GM19395 (cell line): ENCODE measurements at regions not wholly inside any gene's neighbourhood (a gene's known extent, or its start where the extent isn't known, plus 50 kb on each side); places are given as distances from the start of the nearest gene placed in this dataset.

Source experiments
- ATAC-seq: cut with Tn5 transposase; IDR thresholded peaks from one replicate; pipeline ENCODE4 v1.9.1; 2021; ENCODE audit warnings: mild to moderate bottlenecking, moderate library complexity; ENCODE audit not compliant: unreplicated experiment

DNA sequence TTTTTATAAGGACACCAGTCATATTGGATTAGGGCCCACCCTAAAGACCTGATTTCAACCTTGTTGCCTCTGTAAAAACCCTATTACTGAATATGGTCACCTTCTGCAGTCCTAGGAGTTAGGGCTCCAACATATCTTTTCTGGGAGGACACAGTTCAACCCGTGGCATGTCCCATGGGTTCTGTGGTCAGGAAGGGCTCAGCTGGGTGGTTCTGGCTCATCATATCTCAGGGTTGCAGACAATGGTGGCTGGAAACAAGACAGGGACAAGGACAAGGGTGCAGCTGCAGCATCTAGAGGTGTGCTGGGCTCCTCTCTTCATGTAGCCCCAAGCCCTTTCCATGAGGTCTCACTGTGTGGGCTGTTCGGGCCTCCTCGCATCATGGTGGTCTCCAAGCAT, 63.1 kb upstream of the FOXF1 start:
- ATAC-seq = no peak

DNA sequence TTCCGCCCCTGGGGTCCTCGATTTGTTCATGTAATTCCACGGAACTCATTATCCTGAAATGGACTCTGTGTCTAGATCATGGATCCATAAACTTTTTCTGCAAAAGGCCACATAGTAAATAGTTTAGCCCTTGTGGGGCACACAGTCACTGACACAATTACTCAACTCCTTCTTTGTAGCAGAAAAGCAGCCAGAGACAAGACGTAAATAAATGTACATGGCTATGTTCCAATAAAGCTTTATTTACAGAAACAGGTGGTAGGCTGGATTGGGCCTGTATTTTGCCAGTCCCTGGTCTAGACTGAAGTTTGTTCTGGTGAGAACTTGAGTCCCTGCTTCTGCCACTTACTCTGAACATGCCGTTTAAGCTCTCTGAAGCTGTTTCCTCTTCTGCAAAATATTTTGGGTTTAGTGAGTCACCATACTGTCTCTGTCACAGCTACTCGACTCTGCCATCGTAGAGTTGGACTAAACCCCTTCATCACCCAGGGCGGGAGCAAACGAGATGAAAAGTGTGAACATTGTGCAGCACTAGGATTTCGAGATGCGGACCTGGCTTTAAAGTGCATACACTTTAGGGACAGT, 61.9 kb upstream of the FOXF1 start:
- ATAC-seq = no peak

DNA sequence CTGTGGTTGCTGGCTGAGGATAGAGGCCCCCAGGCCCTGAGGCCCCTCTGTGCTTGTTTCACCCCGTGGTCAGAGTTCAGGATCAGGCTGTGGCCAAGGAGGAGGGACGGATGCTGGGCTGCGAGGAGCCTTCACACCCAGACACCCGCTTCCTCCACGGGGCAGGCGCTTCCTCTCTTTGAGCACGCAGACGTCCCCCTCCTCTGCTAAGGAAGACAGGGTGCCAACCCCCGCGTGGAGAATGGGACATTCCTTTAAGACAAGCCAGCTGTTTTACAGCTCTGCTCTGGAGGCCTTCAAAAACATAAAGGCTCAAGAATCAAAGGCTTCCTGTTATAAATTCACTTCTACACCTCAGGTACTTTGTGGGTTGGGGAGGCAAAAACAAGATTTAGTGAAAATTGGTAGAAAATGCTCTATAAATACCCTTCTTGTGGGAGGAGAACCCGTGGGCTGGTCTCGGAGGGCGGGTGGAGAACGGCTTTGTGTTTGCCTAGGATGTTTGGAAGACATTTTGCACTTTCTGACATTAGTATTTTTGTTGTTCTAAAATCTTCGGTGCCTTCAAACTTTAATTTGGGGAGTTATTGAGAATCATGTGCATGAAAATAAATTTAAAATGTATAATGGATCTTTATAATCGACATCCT, 60.8 kb upstream of the FOXF1 start:
- ATAC-seq = no peak

DNA sequence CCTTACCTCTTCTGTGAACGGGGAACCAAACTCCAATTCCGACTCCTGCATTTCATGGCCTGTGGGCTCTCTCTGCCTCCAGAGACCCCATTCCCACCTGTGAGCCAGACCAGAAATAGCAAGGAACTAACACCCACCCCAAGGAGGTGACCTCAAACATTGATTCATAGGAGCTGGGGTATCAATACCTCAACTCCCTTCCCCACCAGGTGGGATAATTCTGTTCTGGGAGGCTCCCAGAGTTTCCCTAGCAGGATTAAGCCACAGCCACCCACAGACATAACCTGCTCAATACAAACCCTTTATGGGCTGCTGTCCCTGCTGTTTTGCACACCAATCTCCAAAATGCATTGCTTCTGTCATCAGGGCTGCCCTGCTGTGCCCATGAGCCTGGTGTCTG, 59.6 kb upstream of the FOXF1 start:
- ATAC-seq = no peak

DNA sequence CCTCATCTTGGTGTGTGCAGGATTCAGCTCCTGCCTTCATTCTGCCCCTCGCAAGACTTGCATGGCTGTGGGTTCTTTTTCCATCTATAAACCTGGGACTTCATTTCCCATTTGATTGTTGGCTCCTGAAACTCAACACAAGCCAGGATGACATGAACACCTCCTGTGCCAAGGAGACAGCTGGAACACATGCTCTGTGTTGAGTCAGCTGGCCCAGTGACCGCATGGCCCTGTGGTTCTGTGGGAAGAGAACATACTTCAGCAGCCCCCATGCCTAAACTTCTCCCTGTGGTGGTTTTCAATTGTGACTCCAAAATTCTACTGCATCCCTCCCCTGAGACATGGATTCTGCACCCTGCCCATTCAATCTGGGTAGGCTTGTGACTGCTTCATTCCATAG, 57.9 kb upstream of the FOXF1 start:
- no peak for ATAC-seq

DNA sequence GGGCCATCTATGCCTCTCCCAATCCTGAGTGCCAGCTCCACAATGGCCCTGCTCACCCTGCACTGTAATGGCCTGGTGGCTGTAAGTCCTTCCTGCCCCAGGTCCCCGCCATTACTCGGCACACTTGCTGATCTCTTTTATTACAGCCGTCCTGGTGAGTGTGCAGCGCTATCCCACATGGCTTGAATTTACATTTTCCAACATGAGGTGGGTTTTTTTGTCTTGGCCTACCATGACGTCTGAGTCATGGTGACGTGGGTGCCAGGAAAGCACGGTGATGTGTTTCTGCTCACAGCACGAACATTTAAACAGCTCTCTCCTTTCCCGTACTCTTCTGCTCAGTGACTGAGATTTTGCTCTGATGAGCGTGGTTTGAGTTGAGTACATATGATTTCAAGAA, 55.2 kb upstream of the FOXF1 start:
- no peak for ATAC-seq

DNA sequence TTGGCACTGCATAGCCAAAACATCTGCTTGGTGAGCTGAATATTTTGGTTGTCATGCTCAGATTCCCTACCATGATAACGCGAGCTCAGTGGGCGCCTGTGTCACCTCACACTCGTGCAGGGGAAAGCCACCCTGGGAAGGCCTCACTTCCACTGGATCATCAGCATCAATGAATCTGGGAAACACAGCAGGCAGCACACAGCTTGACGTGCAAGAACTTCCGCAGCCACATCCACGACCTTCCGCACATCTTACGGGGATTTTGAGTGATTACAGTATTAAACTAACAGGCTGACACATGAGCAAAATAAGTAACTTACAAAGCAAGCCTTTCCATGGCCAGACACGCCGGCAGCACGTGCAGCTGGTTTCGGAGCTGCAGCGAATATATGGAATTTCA, 54.7 kb upstream of the FOXF1 start:
- no peak for ATAC-seq

DNA sequence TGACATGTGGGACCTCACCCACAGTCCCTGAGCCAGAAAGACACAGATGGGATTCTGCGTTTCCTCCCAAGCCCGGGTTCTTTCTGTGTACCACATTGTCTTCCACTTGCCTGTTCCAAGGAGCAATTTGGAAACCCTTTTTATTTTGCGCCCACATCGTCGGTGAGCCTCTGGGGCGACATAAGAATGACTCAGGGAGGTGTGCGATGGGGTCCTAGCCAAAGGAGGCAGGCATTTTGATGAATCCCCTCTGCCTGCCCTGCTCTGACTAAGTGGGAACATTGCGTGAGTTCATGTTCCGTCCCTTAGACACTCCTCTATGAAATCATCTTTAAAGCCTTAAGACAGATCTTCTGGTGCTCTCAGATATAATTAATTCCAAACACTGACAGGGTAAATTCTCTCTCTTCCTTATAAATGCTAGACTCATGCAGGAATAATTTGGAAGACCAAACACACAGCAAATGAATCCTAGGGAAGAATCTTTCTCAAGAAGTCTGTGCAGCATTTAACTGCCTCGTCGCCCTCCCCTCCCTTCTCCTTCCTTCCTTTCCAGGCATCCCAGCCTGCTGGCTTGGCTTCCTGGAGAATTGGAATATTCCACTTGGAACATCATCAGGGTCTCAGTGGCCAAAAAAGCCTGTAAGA, 52.7 kb upstream of the FOXF1 start:
- ATAC-seq = no peak

DNA sequence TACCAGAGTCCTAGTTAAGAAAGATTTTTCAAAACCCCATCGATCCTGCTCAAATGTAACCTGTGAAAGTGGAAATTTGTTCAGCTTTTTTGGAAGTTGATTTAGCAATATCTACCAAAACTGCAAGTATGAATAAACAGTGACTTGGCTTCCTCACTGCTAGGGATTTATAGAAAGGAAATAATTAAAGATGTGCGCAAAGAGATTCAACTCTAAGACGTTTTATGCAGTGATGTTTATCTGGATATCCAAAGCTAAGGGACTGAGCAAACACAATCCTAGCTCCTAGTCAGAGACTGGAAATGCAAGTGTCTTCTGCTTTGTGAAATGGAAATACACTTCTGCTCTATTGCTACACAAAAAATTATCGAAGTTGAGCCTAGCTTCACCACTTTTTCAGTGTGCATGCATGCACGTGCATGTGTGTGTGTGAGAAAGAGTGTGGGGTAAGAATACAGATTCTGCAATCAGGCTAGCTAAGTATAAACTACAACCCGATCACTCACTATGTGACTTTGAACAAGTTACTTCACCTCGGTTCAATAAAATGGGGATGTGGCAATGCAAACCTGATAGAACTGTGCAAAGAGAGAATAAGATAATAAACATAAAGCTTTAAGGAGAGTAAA, 52.1 kb upstream of the FOXF1 start:
- no peak for ATAC-seq

DNA sequence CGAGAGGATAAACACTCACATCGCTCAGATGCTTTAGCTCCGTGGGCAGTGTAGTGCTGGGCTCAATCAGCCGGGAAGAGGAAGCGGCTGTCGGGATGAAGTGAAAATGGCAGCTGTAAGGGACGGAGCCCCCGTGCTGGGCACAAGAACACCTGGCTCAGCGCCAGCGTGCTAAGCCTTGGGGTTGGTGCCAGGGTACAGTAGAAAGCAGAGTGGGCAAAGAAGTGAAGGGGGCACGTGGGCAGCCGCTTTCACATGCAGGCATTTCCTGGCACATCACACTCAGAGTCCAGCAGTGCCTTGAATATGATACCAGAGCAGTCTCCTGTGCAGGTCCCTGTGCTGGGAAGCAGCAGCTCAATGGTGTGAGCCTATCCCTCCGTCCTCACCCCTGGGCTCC, 51.1 kb upstream of the FOXF1 start:
- ATAC-seq = no peak
